WTC11 (cell line): ENCODE measurements at regions not wholly inside any gene's neighbourhood (a gene's known extent, or its start where the extent isn't known, plus 50 kb on each side); places are given as distances from the start of the nearest gene placed in this dataset.

Experiments used
- ATAC-seq: fragments of 200-7000 bp; cut with Tn5 transposase; 2 replicates; pipeline ENCODE4 v1.10.0; 2021; ENCODE audit warnings: mild to moderate bottlenecking, moderate library complexity
- CTCF ChIA-PET: fragments of 300-600 bp; sonication (Branson Sonifier 250); formaldehyde crosslinking; loops from one replicate; lab custom pipeline; 2021; ENCODE audit warnings: antibody characterized with exemption; lab: Charles Lee
- POLR2A ChIA-PET: fragments of 350-600 bp; sonication (Branson Sonifier 250); formaldehyde crosslinking; loops from one replicate; lab custom pipeline; 2021; ENCODE audit warnings: antibody characterized with exemption; lab: Charles Lee
- DNase-seq: peaks from one replicate; pipeline ENCODE4 v3.0.0; 2021; ENCODE audit warnings: low spot score
- H3K27ac Mint-ChIP-seq: 2 replicates; pipeline ENCODE4 v1.8.0; 2021; ENCODE audit warnings: mixed read lengths
- H3K27me3 Mint-ChIP-seq: 2 replicates; pipeline ENCODE4 v1.8.0; 2021; ENCODE audit warnings: low read depth, mild to moderate bottlenecking, moderate library complexity, mixed read lengths
- H3K36me3 Mint-ChIP-seq: 2 replicates; pipeline ENCODE4 v1.8.0; 2021; ENCODE audit warnings: mixed read lengths
- H3K4me1 Mint-ChIP-seq: 2 replicates; pipeline ENCODE4 v1.8.0; 2022; ENCODE audit warnings: mixed read lengths
- H3K4me3 Mint-ChIP-seq: 2 replicates; pipeline ENCODE4 v1.8.0; 2021; ENCODE audit warnings: mild to moderate bottlenecking, moderate library complexity, mixed read lengths
- H3K9me3 Mint-ChIP-seq: 2 replicates; pipeline ENCODE4 v1.8.0; 2021; ENCODE audit warnings: mixed read lengths
- ELF4 ChIP-seq: sonication (generic); formaldehyde crosslinking; IDR thresholded peaks from 2 replicates; pipeline ENCODE4 v1.8.1; 2022; ENCODE audit warnings: low read depth, mild to moderate bottlenecking, moderate library complexity, missing genetic modification reagents
- ESRRA ChIP-seq: sonication (generic); formaldehyde crosslinking; IDR thresholded peaks from 2 replicates; pipeline ENCODE4 v1.8.1; 2022; ENCODE audit warnings: mild to moderate bottlenecking, missing genetic modification reagents, borderline replicate concordance
- FOXP1 ChIP-seq: sonication (generic); formaldehyde crosslinking; IDR thresholded peaks from 2 replicates; pipeline ENCODE4 v1.8.0; 2022; ENCODE audit warnings: missing genetic modification reagents, mild to moderate bottlenecking, moderate library complexity, borderline replicate concordance
- GABPB1 ChIP-seq: sonication (generic); formaldehyde crosslinking; IDR thresholded peaks from 2 replicates; pipeline ENCODE4 v1.8.1; 2023; ENCODE audit warnings: mild to moderate bottlenecking, missing genetic modification reagents
- MXD4 ChIP-seq: fragments of 250-450 bp; sonication (Bioruptor Pico); IDR thresholded peaks from 2 replicates; pipeline ENCODE4 v1.8.0; 2021; ENCODE audit warnings: mild to moderate bottlenecking, moderate library complexity, borderline replicate concordance
- MYBL2 ChIP-seq: sonication (generic); formaldehyde crosslinking; IDR thresholded peaks from 2 replicates; pipeline ENCODE4 v1.8.1; 2023; ENCODE audit warnings: mild to moderate bottlenecking, moderate library complexity, missing genetic modification reagents
- NFE2L1 ChIP-seq: sonication (generic); formaldehyde crosslinking; IDR thresholded peaks from 2 replicates; pipeline ENCODE4 v1.8.1; 2023; ENCODE audit warnings: missing genetic modification reagents
- NR3C1 ChIP-seq: sonication (generic); formaldehyde crosslinking; conservative IDR thresholded peaks from 2 replicates; pipeline ENCODE4 v1.8.1; 2023; ENCODE audit warnings: low read depth, mild to moderate bottlenecking, missing genetic modification reagents
- PRRX2 ChIP-seq: fragments of 250-450 bp; sonication (Bioruptor Pico); IDR thresholded peaks from 2 replicates; pipeline ENCODE4 v1.8.0; 2021; ENCODE audit warnings: mild to moderate bottlenecking
- SP1 ChIP-seq: sonication (generic); formaldehyde crosslinking; conservative IDR thresholded peaks from 2 replicates; pipeline ENCODE4 v1.8.1; 2022; ENCODE audit warnings: missing genetic modification reagents
- TEAD4 ChIP-seq: sonication (generic); formaldehyde crosslinking; IDR thresholded peaks from 2 replicates; pipeline ENCODE4 v1.8.0; 2022; ENCODE audit warnings: mild to moderate bottlenecking, missing genetic modification reagents
- ZNF317 ChIP-seq: sonication (generic); formaldehyde crosslinking; IDR thresholded peaks from 2 replicates; pipeline ENCODE4 v1.8.1; 2023; ENCODE audit warnings: low read depth, mild to moderate bottlenecking, moderate library complexity, missing genetic modification reagents, borderline replicate concordance
- ZNF423 ChIP-seq: fragments of 250-450 bp; sonication (Bioruptor Pico); IDR thresholded peaks from 2 replicates; pipeline ENCODE4 v2.1.2; 2022; ENCODE audit warnings: mild to moderate bottlenecking, moderate library complexity
- ZNF671 ChIP-seq: fragments of 250-450 bp; sonication (Bioruptor Pico); IDR thresholded peaks from 2 replicates; pipeline ENCODE4 v1.8.0; 2021; ENCODE audit warnings: mild to moderate bottlenecking
- TF ChIP-seq, protein P1 (sequence below): sonication (generic); formaldehyde crosslinking; IDR thresholded peaks from 2 replicates; pipeline ENCODE4 v1.8.1; 2022; ENCODE audit warnings: mild to moderate bottlenecking, moderate library complexity, missing genetic modification reagents
- TF ChIP-seq, protein P2 (sequence below): sonication (generic); formaldehyde crosslinking; IDR thresholded peaks from 2 replicates; pipeline ENCODE4 v1.8.1; 2023; ENCODE audit warnings: mild to moderate bottlenecking, missing genetic modification reagents, moderate library complexity
- TF ChIP-seq, protein P3 (sequence below): fragments of 250-450 bp; sonication (Bioruptor Pico); IDR thresholded peaks from 2 replicates; pipeline ENCODE4 v1.9.0; 2021; ENCODE audit warnings: mild to moderate bottlenecking, borderline replicate concordance
- TF ChIP-seq, protein P4 (sequence below): fragments of 250-450 bp; sonication (Bioruptor Pico); IDR thresholded peaks from 2 replicates; pipeline ENCODE4 v1.9.0; 2021; ENCODE audit warnings: mild to moderate bottlenecking
- TF ChIP-seq, protein P5 (sequence below): sonication (generic); formaldehyde crosslinking; IDR thresholded peaks from 2 replicates; pipeline ENCODE4 v1.8.0; 2023; ENCODE audit warnings: missing genetic modification reagents
- TF ChIP-seq, protein P6 (sequence below): sonication (generic); formaldehyde crosslinking; IDR thresholded peaks from 2 replicates; pipeline ENCODE4 v1.8.1; 2022; ENCODE audit warnings: low read depth, missing genetic modification reagents, borderline replicate concordance

DNA sequence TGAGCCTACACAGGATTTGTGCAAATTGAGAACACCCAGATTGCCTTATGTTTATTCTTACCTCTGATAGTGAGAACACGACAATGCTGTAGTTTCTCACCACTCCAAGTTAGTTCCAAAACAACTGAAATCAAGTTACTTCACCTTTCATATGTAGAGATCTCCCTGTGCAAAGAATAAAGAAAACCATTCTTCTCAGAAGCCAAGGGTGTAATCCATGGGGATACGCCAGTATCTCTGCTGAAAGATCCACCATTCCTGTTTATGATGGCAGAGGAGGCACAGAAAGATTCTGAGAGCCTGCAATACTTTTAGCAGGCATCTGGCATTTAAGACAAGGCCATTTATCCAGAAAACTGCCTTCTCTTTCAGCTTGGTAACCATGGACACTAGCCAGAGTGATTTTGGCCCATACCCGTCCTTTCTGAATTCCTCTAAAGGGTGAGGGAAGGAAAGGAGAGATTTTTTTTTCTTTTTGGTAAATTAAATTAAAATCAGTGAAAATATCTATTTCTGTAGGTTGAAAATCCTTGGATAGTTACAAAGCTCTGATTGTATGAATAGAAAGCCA lies 355.4 kb upstream of the FAR2 start:
- ChIA-PET POLR2A (no interaction called here), CTCF (no interaction called here)
- H3K9me3 Mint-ChIP-seq: peaks cover 13% of the 10 kb centered on the region; the same call in 1 of the 2 replicates
- no peaks in the 10 kb centered on the region for H3K27me3 Mint-ChIP-seq
- DNase-seq (no peak), ATAC-seq (no peak)
- peaks cover 5% of the 10 kb centered on the region for H3K4me1 Mint-ChIP-seq
- H3K4me3 Mint-ChIP-seq: no peak overlapping the region
- no peak overlapping the region for H3K27ac Mint-ChIP-seq
- H3K36me3 Mint-ChIP-seq: no peaks in the 10 kb centered on the region
- TF ChIP-seq SP1 (no peak), GABPB1 (CRISPR knock-in tag) (no peak)

DNA sequence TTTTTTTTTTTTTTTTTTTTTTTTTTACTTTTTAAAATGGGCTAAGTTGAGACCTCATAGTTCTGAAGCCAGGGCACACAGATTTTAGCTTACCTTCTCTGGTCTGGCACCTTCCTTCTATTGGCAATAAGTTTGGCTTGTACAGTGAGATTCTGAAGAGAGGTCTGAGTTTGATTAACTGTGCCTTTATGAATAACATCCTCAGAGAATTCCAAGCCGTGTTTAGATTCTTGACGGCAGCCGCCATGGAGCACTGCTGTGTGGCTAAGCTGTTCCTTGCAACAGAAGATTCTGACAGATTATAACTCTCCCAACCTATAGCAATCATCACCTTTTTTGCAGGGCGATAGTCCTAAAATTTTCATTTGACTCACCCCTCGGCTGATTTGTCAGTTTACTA lies 354.9 kb upstream of the FAR2 start:
- ATAC-seq (no peak), DNase-seq (no peak)
- peaks cover 5% of the 10 kb centered on the region for H3K4me1 Mint-ChIP-seq
- H3K27me3 Mint-ChIP-seq: no peaks in the 10 kb centered on the region
- H3K4me3 Mint-ChIP-seq: no peak overlapping the region
- ChIA-PET POLR2A (no interaction called here), CTCF (no interaction called here)
- peaks cover 13% of the 10 kb centered on the region; the same call in 1 of the 2 replicates for H3K9me3 Mint-ChIP-seq
- no peak overlapping the region for H3K27ac Mint-ChIP-seq
- TF ChIP-seq, protein P1, sequence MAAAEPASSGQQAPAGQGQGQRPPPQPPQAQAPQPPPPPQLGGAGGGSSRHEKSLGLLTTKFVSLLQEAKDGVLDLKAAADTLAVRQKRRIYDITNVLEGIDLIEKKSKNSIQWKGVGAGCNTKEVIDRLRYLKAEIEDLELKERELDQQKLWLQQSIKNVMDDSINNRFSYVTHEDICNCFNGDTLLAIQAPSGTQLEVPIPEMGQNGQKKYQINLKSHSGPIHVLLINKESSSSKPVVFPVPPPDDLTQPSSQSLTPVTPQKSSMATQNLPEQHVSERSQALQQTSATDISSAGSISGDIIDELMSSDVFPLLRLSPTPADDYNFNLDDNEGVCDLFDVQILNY (CRISPR knock-in tag): no peak
- TF ChIP-seq PRRX2 (no peak), MXD4 (no peak), FOXP1 (no peak), ELF4 (CRISPR knock-in tag) (no peak), ESRRA (no peak), NFE2L1 (no peak), MYBL2 (CRISPR knock-in tag) (no peak), TEAD4 (CRISPR knock-in tag) (no peak), ZNF671 (CRISPR knock-in tag) (no peak), ZNF317 (CRISPR knock-in tag) (no peak), ZNF423 (CRISPR knock-in tag) (no peak), NR3C1 (CRISPR knock-in tag) (no peak)
- TF ChIP-seq, protein P2, sequence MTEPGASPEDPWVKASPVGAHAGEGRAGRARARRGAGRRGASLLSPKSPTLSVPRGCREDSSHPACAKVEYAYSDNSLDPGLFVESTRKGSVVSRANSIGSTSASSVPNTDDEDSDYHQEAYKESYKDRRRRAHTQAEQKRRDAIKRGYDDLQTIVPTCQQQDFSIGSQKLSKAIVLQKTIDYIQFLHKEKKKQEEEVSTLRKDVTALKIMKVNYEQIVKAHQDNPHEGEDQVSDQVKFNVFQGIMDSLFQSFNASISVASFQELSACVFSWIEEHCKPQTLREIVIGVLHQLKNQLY (CRISPR knock-in tag): no peak
- TF ChIP-seq, protein P3, sequence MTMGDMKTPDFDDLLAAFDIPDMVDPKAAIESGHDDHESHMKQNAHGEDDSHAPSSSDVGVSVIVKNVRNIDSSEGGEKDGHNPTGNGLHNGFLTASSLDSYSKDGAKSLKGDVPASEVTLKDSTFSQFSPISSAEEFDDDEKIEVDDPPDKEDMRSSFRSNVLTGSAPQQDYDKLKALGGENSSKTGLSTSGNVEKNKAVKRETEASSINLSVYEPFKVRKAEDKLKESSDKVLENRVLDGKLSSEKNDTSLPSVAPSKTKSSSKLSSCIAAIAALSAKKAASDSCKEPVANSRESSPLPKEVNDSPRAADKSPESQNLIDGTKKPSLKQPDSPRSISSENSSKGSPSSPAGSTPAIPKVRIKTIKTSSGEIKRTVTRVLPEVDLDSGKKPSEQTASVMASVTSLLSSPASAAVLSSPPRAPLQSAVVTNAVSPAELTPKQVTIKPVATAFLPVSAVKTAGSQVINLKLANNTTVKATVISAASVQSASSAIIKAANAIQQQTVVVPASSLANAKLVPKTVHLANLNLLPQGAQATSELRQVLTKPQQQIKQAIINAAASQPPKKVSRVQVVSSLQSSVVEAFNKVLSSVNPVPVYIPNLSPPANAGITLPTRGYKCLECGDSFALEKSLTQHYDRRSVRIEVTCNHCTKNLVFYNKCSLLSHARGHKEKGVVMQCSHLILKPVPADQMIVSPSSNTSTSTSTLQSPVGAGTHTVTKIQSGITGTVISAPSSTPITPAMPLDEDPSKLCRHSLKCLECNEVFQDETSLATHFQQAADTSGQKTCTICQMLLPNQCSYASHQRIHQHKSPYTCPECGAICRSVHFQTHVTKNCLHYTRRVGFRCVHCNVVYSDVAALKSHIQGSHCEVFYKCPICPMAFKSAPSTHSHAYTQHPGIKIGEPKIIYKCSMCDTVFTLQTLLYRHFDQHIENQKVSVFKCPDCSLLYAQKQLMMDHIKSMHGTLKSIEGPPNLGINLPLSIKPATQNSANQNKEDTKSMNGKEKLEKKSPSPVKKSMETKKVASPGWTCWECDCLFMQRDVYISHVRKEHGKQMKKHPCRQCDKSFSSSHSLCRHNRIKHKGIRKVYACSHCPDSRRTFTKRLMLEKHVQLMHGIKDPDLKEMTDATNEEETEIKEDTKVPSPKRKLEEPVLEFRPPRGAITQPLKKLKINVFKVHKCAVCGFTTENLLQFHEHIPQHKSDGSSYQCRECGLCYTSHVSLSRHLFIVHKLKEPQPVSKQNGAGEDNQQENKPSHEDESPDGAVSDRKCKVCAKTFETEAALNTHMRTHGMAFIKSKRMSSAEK (CRISPR knock-in tag): no peak
- TF ChIP-seq, protein P4, sequence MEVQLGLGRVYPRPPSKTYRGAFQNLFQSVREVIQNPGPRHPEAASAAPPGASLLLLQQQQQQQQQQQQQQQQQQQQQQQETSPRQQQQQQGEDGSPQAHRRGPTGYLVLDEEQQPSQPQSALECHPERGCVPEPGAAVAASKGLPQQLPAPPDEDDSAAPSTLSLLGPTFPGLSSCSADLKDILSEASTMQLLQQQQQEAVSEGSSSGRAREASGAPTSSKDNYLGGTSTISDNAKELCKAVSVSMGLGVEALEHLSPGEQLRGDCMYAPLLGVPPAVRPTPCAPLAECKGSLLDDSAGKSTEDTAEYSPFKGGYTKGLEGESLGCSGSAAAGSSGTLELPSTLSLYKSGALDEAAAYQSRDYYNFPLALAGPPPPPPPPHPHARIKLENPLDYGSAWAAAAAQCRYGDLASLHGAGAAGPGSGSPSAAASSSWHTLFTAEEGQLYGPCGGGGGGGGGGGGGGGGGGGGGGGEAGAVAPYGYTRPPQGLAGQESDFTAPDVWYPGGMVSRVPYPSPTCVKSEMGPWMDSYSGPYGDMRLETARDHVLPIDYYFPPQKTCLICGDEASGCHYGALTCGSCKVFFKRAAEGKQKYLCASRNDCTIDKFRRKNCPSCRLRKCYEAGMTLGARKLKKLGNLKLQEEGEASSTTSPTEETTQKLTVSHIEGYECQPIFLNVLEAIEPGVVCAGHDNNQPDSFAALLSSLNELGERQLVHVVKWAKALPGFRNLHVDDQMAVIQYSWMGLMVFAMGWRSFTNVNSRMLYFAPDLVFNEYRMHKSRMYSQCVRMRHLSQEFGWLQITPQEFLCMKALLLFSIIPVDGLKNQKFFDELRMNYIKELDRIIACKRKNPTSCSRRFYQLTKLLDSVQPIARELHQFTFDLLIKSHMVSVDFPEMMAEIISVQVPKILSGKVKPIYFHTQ (CRISPR knock-in tag): no peak
- TF ChIP-seq, protein P5, sequence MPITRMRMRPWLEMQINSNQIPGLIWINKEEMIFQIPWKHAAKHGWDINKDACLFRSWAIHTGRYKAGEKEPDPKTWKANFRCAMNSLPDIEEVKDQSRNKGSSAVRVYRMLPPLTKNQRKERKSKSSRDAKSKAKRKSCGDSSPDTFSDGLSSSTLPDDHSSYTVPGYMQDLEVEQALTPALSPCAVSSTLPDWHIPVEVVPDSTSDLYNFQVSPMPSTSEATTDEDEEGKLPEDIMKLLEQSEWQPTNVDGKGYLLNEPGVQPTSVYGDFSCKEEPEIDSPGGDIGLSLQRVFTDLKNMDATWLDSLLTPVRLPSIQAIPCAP: no peak
- TF ChIP-seq, protein P6, sequence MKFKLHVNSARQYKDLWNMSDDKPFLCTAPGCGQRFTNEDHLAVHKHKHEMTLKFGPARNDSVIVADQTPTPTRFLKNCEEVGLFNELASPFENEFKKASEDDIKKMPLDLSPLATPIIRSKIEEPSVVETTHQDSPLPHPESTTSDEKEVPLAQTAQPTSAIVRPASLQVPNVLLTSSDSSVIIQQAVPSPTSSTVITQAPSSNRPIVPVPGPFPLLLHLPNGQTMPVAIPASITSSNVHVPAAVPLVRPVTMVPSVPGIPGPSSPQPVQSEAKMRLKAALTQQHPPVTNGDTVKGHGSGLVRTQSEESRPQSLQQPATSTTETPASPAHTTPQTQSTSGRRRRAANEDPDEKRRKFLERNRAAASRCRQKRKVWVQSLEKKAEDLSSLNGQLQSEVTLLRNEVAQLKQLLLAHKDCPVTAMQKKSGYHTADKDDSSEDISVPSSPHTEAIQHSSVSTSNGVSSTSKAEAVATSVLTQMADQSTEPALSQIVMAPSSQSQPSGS: no peak
- no peaks in the 10 kb centered on the region for H3K36me3 Mint-ChIP-seq
